ENCODE measurements at regions not wholly inside any gene's neighbourhood (a gene's known extent, or its start where the extent isn't known, plus 50 kb on each side); places are given as distances from the start of the nearest gene placed in this dataset.

- TF ChIP-seq POLR2A (IDR thresholded peaks at IDR 0.05) (no peak), CTCF (IDR thresholded peaks at IDR 0.05) (no peak)
These were observed 1089.6 kb upstream of the SORCS1 start for GRCh38 chr10:108254089-108254488.

Measured in heart left ventricle (tissue), 13 donors.